CD4-positive, alpha-beta memory T cell (primary cell): ENCODE measurements at regions not wholly inside any gene's neighbourhood (a gene's known extent, or its start where the extent isn't known, plus 50 kb on each side); places are given as distances from the start of the nearest gene placed in this dataset.
"Not testable (repeated sequence)": the region's sequence is repeated elsewhere in the genome, so short reads cannot be mapped to it uniquely, and the experiment has no call there.

Experiments used
- CTCF ChIA-PET: fragments of 350-600 bp; sonication (Branson Sonifier 250); formaldehyde crosslinking; loops from one replicate; lab custom pipeline; 2021; ENCODE audit warnings: inconsistent platforms; ENCODE audit not compliant: partially characterized antibody; lab: Charles Lee
- POLR2A ChIA-PET: fragments of 350-600 bp; sonication (Branson Sonifier 250); formaldehyde crosslinking; loops from one replicate; lab custom pipeline; 2021; ENCODE audit not compliant: partially characterized antibody; lab: Charles Lee
- DNase-seq, 5 donors: peaks; one replicate each; pipeline versions ENCODE4 v3.0.0 to v3.0.0-alpha.2; 2020 to 2022; ENCODE audit warnings: mixed read lengths in 1 of 5
- H3K27ac ChIP-seq: one replicate; pipeline ENCODE4 v1.7.0; 2013; ENCODE audit warnings: low read depth, low read length
- H3K27me3 ChIP-seq: 2 replicates; pipeline ENCODE4 v1.7.0; 2013; ENCODE audit warnings: mild to moderate bottlenecking, low read length, moderate library complexity; ENCODE audit not compliant: insufficient read depth
- H3K36me3 ChIP-seq: 2 replicates; pipeline ENCODE4 v1.7.0; 2013; ENCODE audit warnings: mild to moderate bottlenecking, low read length, moderate library complexity; ENCODE audit not compliant: insufficient read depth
- H3K4me1 ChIP-seq: 2 replicates; pipeline ENCODE4 v1.7.0; 2013; ENCODE audit warnings: mild to moderate bottlenecking, low read length, moderate library complexity; ENCODE audit not compliant: insufficient read depth
- H3K4me3 ChIP-seq, 2 donors: one replicate each; pipeline ENCODE4 v1.7.0; 2013; ENCODE audit warnings: low read length in 2 of 2, mild to moderate bottlenecking in 1 of 2
- H3K9me3 ChIP-seq, 2 donors: one replicate each; pipeline ENCODE4 v1.7.0; 2013; ENCODE audit warnings: low read length in 2 of 2, control low read depth in 1 of 2; ENCODE audit not compliant: control insufficient read depth in 1 of 2
- H3K27ac Mint-ChIP-seq, 7 donors: one replicate each; pipeline ENCODE4 v1.8.0; 2020 to 2021; ENCODE audit warnings: mixed read lengths in 7 of 7, mild to moderate bottlenecking in 6 of 7, inconsistent platforms in 3 of 7, moderate library complexity in 3 of 7
- H3K27me3 Mint-ChIP-seq, 2 donors: one replicate each; pipeline ENCODE4 v1.8.0; 2020 to 2021; ENCODE audit warnings: mixed read lengths in 2 of 2
- H3K36me3 Mint-ChIP-seq, 2 donors: one replicate each; pipeline ENCODE4 v1.8.0; 2020 to 2021; ENCODE audit warnings: mixed read lengths in 2 of 2, inconsistent platforms in 1 of 2, mild to moderate bottlenecking in 1 of 2
- H3K4me1 Mint-ChIP-seq, 4 donors: one replicate each; pipeline ENCODE4 v1.8.0; 2020 to 2021; ENCODE audit warnings: mixed read lengths in 4 of 4, mild to moderate bottlenecking in 1 of 4
- H3K4me3 Mint-ChIP-seq, 8 donors: one replicate each; pipeline ENCODE4 v1.8.0; 2020 to 2021; ENCODE audit warnings: mixed read lengths in 8 of 8, mild to moderate bottlenecking in 7 of 8, moderate library complexity in 6 of 8, inconsistent platforms in 3 of 8
- H3K9me3 Mint-ChIP-seq, 8 donors: one replicate each; pipeline ENCODE4 v1.8.0; 2020 to 2021; ENCODE audit warnings: mixed read lengths in 8 of 8, mild to moderate bottlenecking in 5 of 8, inconsistent platforms in 3 of 8, moderate library complexity in 1 of 8
- intact Hi-C: fragments of 100-400 bp; cut with micrococcal nuclease; formaldehyde crosslinking; loops from one replicate; pipeline ENCODE4 v1.15.1; 2023

DNA sequence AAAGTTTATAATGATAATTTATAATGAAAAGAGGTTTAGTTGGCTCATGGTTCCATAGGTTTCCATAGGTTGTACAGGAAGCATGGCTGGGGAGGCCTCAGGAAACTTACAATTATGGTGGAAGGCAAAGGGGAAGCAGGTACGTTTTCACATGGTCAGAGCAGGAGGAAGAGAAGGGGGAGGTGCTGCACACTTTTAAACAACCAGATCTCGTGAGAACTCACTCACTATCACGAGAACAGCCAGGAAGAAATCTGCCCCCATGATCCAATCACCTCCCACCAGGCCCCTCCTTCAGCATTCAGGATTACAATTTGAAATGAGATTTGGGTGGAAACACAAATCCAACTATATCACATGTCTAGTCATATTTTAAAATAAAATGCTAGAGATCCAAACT is 64.1 kb upstream of the ABLIM1 start:
- POLR2A ChIA-PET, H3K27ac ChIP-seq, H3K4me3 ChIP-seq, H3K27me3 Mint-ChIP-seq, H3K9me3 Mint-ChIP-seq, H3K36me3 ChIP-seq, H3K4me1 Mint-ChIP-seq, DNase-seq, intact Hi-C loops, H3K4me1 ChIP-seq, H3K27me3 ChIP-seq, H3K4me3 Mint-ChIP-seq, H3K36me3 Mint-ChIP-seq, H3K9me3 ChIP-seq: not testable (repeated sequence)
- CTCF ChIA-PET = interaction anchor here (1.3 kb wide), 1 partner anchor 251 kb away, joined by 3 read pairs; no protein-coding TSS in a partner anchor
- H3K27ac Mint-ChIP-seq = peak overlapping the region in 1 of 7 donors; percentile 13

- DNase-seq = no peak
- no peaks in the 10 kb centered on the region for H3K4me1 ChIP-seq
- no peaks in the 10 kb centered on the region for H3K9me3 ChIP-seq
- H3K27ac ChIP-seq = no peak overlapping the region
- no peaks in the 10 kb centered on the region for H3K27me3 ChIP-seq
- peaks cover 0 to 7% of the 10 kb centered on the region in 2 donors for H3K27me3 Mint-ChIP-seq
- H3K4me1 Mint-ChIP-seq = no peaks in the 10 kb centered on the region
- no peak overlapping the region for H3K27ac Mint-ChIP-seq
- peaks cover 0 to 3% (median 0%) of the 10 kb centered on the region in 8 donors for H3K9me3 Mint-ChIP-seq
- H3K4me3 Mint-ChIP-seq = no peak overlapping the region
- H3K36me3 Mint-ChIP-seq = no peaks in the 10 kb centered on the region
- POLR2A ChIA-PET = no interaction called here
- no peak overlapping the region for H3K4me3 ChIP-seq
- CTCF ChIA-PET = no interaction called here
- no peaks in the 10 kb centered on the region for H3K36me3 ChIP-seq
- intact Hi-C loops = no loop called here
Measured at GRCh38 chr10:114723361-114723760, 65.3 kb upstream of the ABLIM1 start.

DNA sequence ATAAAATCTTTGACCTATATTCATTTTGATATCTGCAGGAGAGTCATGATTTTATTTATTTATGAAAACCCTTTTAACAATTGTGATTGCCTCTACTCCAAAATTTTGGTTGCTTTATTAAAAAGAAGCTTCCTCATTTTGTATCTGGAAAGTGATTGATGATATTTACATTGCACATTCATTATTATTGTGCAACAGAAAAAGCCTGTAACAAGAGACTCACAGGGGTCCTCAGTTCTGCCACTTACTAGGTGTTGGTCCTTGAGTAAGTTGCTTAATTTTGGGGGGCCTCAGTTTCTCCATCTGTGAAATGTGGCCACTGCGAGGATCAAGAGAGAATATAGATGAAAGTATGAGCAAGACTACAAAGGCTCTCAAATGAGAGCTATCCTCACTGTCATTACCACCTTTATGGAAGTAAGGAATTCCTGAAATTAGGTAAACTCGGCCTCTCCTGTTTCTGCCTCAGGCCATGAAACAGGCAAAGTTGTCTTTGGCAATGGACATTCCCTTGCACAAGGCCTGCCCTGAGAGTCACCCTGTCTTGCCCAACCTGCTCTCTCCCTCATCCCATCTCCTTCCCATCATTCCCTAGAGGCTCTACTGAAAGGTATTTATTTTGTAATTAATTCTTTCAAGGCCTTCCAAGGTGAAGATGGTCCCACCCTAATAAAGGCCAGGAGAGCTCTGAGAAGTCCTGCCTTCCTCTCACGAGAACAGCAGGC is 66.1 kb upstream of the ABLIM1 start:
- POLR2A ChIA-PET = no interaction called here
- no peak overlapping the region for H3K27ac Mint-ChIP-seq
- no peaks in the 10 kb centered on the region for H3K36me3 Mint-ChIP-seq
- no peaks in the 10 kb centered on the region for H3K9me3 ChIP-seq
- no peak overlapping the region for H3K27ac ChIP-seq
- H3K4me3 ChIP-seq = no peak overlapping the region
- H3K36me3 ChIP-seq = no peaks in the 10 kb centered on the region
- intact Hi-C loops = no loop called here
- H3K9me3 Mint-ChIP-seq = peaks cover 0 to 3% (median 0%) of the 10 kb centered on the region in 8 donors
- H3K4me1 Mint-ChIP-seq = no peaks in the 10 kb centered on the region
- CTCF ChIA-PET = no interaction called here
- H3K4me1 ChIP-seq = no peaks in the 10 kb centered on the region
- DNase-seq = no peak
- peaks cover 0 to 7% of the 10 kb centered on the region in 2 donors for H3K27me3 Mint-ChIP-seq
- H3K4me3 Mint-ChIP-seq = no peak overlapping the region
- H3K27me3 ChIP-seq = no peaks in the 10 kb centered on the region

GRCh38 chr10:114724716-114725106 is 66.6 kb upstream of the ABLIM1 start:
- H3K4me1 Mint-ChIP-seq = no peaks in the 10 kb centered on the region
- ChIA-PET CTCF (no interaction called here), POLR2A (no interaction called here)
- H3K27me3 Mint-ChIP-seq = peaks cover 0 to 7% of the 10 kb centered on the region in 2 donors
- no peaks in the 10 kb centered on the region for H3K9me3 ChIP-seq
- H3K4me1 ChIP-seq = no peaks in the 10 kb centered on the region
- no peaks in the 10 kb centered on the region for H3K27me3 ChIP-seq
- no peak overlapping the region for H3K4me3 ChIP-seq
- H3K4me3 Mint-ChIP-seq = no peak overlapping the region
- DNase-seq = no peak
- H3K9me3 Mint-ChIP-seq = peaks cover 0 to 3% (median 0%) of the 10 kb centered on the region in 8 donors
- no peak overlapping the region for H3K27ac ChIP-seq
- intact Hi-C loops = no loop called here
- no peaks in the 10 kb centered on the region for H3K36me3 Mint-ChIP-seq
- no peaks in the 10 kb centered on the region for H3K36me3 ChIP-seq
- H3K27ac Mint-ChIP-seq = no peak overlapping the region

DNA sequence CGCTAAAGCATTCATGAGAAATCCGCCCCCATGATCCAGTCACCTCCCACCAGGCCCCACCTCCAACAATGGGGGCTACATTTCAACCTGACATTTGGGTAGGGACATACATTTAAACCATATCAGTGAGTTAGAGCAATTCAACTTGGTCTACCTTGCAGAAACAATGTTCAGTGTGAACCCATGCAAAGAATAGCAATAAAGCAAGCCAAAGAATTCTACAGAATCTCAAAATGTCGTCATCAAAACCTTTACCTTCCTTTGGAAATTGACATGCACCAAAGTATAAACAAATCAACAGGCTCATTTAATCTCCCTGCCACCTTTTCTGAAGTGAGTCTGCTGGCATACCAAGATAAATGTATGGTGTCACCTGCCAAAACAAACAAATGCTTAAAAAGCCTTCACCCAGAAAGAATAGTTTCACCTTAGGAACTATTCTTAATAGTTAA is 68.8 kb upstream of the ABLIM1 start:
- ChIA-PET CTCF (no interaction called here), POLR2A (no interaction called here)
- Mint-ChIP-seq H3K27me3 (peaks cover 0 to 7% of the 10 kb centered on the region in 2 donors), H3K27ac (no peak overlapping the region), H3K9me3 (peaks cover 0 to 1% (median 0%) of the 10 kb centered on the region in 8 donors), H3K4me3 (no peak overlapping the region), H3K36me3 (no peaks in the 10 kb centered on the region), H3K4me1 (no peaks in the 10 kb centered on the region)
- Histone ChIP-seq H3K36me3 (no peaks in the 10 kb centered on the region), H3K27ac (no peak overlapping the region), H3K4me3 (no peak overlapping the region), H3K27me3 (no peaks in the 10 kb centered on the region), H3K4me1 (no peaks in the 10 kb centered on the region), H3K9me3 (no peaks in the 10 kb centered on the region)
- intact Hi-C loops = no loop called here
- no peak for DNase-seq

GRCh38 chr10:114728325-114728724 is 70.2 kb upstream of the ABLIM1 start:
- Mint-ChIP-seq H3K4me1 (no peaks in the 10 kb centered on the region), H3K27ac (no peak overlapping the region), H3K9me3 (peaks cover 0 to 1% (median 0%) of the 10 kb centered on the region in 8 donors), H3K27me3 (peaks cover 0 to 2% of the 10 kb centered on the region in 2 donors), H3K4me3 (no peak overlapping the region), H3K36me3 (no peaks in the 10 kb centered on the region)
- POLR2A ChIA-PET = no interaction called here
- CTCF ChIA-PET = no interaction called here
- Histone ChIP-seq H3K27ac (no peak overlapping the region), H3K27me3 (no peaks in the 10 kb centered on the region), H3K9me3 (no peaks in the 10 kb centered on the region), H3K4me3 (no peak overlapping the region), H3K4me1 (no peaks in the 10 kb centered on the region), H3K36me3 (no peaks in the 10 kb centered on the region)
- DNase-seq = no peak
- intact Hi-C loops = no loop called here

DNA sequence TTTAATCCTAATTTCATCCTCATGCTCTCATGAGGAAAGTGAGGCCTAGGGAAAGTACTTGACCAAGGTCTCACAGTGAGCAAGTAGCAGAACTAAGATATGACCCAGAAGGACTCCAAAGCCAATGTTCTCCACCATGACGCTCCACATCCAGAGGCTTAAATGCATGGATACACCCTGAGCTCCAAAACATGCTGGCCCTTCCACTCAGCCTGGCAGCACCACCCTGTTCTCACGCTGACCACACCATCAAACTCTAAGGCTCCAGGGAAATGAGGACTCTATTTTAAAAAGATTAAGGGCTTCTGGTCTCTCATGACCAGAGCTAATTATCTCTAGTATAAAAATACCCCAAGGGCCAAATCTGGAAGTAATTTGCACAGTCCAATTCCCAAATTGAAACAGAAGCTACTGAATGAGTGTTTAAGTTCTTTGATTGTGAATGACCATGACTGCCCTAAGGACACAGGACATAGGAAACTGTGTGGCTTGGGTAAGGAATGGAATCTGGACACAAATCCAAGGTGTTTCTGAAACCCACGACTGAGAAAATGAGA is 71.1 kb upstream of the ABLIM1 start:
- peaks cover under 1 to 3% of the 10 kb centered on the region in 2 donors for H3K27me3 Mint-ChIP-seq
- H3K4me1 Mint-ChIP-seq = no peaks in the 10 kb centered on the region
- POLR2A ChIA-PET = no interaction called here
- no peak overlapping the region for H3K4me3 Mint-ChIP-seq
- no peak for DNase-seq
- H3K9me3 Mint-ChIP-seq = peaks cover 0 to 1% (median 0%) of the 10 kb centered on the region in 8 donors
- H3K9me3 ChIP-seq = no peaks in the 10 kb centered on the region
- H3K4me3 ChIP-seq = no peak overlapping the region
- no peaks in the 10 kb centered on the region for H3K4me1 ChIP-seq
- no peak overlapping the region for H3K27ac ChIP-seq
- no peaks in the 10 kb centered on the region for H3K27me3 ChIP-seq
- H3K27ac Mint-ChIP-seq = no peak overlapping the region
- H3K36me3 ChIP-seq = no peaks in the 10 kb centered on the region
- H3K36me3 Mint-ChIP-seq = no peaks in the 10 kb centered on the region
- intact Hi-C loops = no loop called here
- CTCF ChIA-PET = interaction anchor here (1.0 kb wide), 1 partner anchor 12 kb away, joined by 3 read pairs; no protein-coding TSS in a partner anchor
